Liver (tissue), 3 donors: ENCODE measurements at regions not wholly inside any gene's neighbourhood (a gene's known extent, or its start where the extent isn't known, plus 50 kb on each side); places are given as distances from the start of the nearest gene placed in this dataset.

Experiments
- MAX ChIP-seq: IDR thresholded peaks from 2 replicates; pipeline ENCODE4 v1.6.1; 2016; ENCODE audit warnings: antibody characterized with exemption
- TF ChIP-seq, protein P1 (sequence below): fragments of 150-350 bp; IDR thresholded peaks from 2 replicates; pipeline ENCODE4 v1.5.1; 2017; ENCODE audit warnings: improper control_type of control experiment, low read depth, low read length; ENCODE audit not compliant: missing input control
- TF ChIP-seq, protein P2 (sequence below): IDR thresholded peaks from 2 replicates; pipeline ENCODE4 v1.6.1; 2016; ENCODE audit warnings: antibody characterized with exemption
- TF ChIP-seq, protein P3 (sequence below): IDR thresholded peaks from 2 replicates; pipeline ENCODE4 v1.6.1; 2016; ENCODE audit warnings: antibody characterized with exemption
- donor health status: healthy.
- donor health status: healthy.

DNA sequence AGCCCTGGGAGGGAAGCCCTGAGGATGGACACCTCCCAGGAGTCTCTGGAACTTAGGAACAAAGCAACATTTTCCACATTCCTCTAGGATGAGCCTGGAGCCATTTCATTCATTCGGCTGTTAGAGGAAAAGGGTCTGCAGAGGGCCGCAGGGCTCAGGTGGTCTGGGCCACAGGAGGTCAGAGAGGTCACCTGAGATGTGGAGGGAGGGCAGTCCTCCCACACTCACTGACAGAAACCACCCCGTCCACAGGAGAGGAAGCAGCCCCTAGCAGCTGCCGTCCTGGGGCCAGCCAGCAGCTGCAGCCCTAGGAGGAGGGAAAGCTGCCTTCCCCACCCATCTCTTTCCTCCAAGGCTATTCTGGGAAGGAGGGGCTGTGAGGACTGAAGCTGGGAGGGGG is 207.0 kb downstream of the CDC5L start:
- TF ChIP-seq, protein P1, sequence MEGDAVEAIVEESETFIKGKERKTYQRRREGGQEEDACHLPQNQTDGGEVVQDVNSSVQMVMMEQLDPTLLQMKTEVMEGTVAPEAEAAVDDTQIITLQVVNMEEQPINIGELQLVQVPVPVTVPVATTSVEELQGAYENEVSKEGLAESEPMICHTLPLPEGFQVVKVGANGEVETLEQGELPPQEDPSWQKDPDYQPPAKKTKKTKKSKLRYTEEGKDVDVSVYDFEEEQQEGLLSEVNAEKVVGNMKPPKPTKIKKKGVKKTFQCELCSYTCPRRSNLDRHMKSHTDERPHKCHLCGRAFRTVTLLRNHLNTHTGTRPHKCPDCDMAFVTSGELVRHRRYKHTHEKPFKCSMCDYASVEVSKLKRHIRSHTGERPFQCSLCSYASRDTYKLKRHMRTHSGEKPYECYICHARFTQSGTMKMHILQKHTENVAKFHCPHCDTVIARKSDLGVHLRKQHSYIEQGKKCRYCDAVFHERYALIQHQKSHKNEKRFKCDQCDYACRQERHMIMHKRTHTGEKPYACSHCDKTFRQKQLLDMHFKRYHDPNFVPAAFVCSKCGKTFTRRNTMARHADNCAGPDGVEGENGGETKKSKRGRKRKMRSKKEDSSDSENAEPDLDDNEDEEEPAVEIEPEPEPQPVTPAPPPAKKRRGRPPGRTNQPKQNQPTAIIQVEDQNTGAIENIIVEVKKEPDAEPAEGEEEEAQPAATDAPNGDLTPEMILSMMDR: no peak
- TF ChIP-seq MAX: no peak
- TF ChIP-seq, protein P2, sequence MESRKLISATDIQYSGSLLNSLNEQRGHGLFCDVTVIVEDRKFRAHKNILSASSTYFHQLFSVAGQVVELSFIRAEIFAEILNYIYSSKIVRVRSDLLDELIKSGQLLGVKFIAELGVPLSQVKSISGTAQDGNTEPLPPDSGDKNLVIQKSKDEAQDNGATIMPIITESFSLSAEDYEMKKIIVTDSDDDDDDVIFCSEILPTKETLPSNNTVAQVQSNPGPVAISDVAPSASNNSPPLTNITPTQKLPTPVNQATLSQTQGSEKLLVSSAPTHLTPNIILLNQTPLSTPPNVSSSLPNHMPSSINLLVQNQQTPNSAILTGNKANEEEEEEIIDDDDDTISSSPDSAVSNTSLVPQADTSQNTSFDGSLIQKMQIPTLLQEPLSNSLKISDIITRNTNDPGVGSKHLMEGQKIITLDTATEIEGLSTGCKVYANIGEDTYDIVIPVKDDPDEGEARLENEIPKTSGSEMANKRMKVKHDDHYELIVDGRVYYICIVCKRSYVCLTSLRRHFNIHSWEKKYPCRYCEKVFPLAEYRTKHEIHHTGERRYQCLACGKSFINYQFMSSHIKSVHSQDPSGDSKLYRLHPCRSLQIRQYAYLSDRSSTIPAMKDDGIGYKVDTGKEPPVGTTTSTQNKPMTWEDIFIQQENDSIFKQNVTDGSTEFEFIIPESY: no peak
- TF ChIP-seq, protein P3, sequence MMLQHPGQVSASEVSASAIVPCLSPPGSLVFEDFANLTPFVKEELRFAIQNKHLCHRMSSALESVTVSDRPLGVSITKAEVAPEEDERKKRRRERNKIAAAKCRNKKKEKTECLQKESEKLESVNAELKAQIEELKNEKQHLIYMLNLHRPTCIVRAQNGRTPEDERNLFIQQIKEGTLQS: no peak
